ENCODE measurements at regions not wholly inside any gene's neighbourhood (a gene's known extent, or its start where the extent isn't known, plus 50 kb on each side); places are given as distances from the start of the nearest gene placed in this dataset.
A peak's percentile ranks its signal among the peaks of the same experiment; 100 is the strongest.

DNA sequence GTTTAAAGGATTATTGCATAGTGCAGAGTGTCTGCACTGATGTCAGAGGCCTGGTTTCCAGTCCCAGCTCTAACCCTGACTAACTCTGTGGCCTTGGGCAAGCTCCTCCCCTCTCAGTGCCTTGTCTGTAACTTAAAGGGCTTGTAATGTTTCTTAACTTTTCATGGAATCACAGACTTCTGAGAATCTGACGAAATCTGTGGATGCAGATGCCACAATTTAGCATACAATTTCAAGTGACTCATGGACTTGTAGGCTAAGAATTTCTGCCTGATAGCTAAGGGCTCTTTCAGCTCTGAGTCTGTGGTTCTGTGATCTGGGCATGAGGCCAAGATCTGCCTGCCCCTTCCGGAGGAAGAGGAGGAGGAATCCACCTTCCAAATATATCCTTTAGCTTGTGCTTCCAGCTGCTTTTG lies 236.9 kb downstream of the AR start:
- peak; percentile 6 for DNase-seq (ENCODE audit: low spot score)

DNA sequence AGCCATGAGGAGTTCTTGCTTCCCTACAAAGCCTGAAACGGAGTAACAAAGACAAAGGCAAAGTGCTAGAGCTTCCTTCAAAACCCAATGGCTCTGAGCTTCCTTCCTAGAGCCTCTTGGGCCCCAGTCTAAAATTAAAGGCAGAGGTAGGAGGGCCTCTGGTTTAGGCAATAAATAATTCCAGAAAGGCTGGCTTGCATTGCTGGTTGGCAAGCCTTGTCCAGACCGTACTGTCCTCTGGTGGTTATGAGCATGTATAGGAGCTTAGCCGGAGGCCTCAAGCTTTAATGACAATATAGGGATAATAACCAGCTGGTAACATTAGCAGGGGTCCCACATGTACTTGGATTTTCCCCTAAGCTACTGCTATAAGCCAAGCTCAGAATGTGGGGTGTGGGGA lies 237.3 kb downstream of the AR start:
- no peak for DNase-seq (ENCODE audit: low spot score)

DNA sequence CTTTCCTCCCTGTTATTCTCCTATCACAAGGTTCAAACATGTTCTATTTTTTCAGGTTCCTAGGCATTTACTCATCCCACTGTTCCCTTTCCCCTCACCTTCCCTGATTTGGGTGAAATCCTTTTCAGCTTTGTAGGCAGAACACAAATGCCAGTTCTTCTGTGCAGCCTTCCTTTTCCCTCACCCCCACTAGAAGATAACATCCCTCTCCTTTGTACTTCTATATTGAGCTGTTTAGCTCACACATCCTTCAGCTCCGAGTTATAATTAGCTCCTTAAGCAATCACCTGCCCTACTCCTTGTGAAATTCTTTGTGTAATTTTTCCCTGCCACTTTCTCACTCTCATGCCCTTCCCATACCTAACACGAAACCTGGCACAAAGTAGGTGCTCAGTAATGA lies 240.9 kb downstream of the AR start:
- DNase-seq (ENCODE audit: low spot score): no peak

DNA sequence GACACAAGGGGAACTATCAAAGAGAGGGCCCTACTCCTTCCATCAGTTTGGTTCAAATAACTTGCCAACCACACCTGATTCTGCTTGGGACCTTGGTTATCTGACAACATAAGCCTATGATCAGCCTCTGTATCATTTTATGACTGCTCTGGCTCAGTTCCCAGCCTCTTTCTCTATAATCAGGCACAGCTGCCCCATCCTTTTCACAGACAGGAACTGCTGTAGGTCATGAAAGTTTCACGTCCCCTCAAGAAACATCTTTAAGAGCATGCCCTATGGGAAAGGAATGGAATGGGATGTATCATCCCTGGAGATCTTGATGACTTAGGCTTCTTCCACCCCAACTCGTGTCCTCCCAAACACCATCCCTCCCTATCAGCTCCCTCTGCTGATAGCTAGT lies 243.4 kb downstream of the AR start:
- DNase-seq (ENCODE audit: low spot score): no peak

DNA sequence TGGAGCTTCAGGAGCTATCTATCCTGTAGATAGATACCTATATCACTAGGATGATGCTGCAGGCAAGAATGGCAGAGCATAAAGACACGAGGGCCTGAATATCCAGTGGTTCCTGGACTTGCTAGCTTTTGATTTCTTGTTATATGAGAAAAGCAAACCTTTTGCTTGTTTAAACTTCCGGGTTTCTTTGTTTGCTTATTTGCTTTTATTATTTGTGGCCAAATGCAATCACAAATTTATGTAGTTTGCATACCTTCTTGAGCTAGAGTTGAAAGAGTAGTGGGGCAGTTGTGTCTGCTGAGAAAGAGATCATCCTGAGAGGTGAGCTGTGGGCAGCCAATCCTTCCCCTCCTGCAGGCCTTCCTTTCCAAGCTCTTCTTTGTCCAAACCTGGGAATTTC lies 245.7 kb downstream of the AR start:
- DNase-seq (ENCODE audit: low spot score): no peak

All from HT-29 (cell line).